K562 (cell line): ENCODE measurements at regions not wholly inside any gene's neighbourhood (a gene's known extent, or its start where the extent isn't known, plus 50 kb on each side); places are given as distances from the start of the nearest gene placed in this dataset.

ENCODE experiments used
- ATAC-seq: fragments of 200-7000 bp; cut with Tn5 transposase; 3 replicates; pipeline ENCODE4 v1.9.1; 2020; ENCODE audit warnings: moderate library complexity
- BruUV-seq: library from RNA; stranded (reverse); fragments of 400-500 nt; replicated peaks from 2 replicates; lab custom pipeline; 2021; lab: Mats Ljungman, UMichigan
- CTCF ChIA-PET: fragments of 300-600 bp; formaldehyde crosslinking; extraction: SDS; loops from one replicate; lab custom pipeline; 2021; ENCODE audit warnings: low intra/inter-chr PET ratio; lab: Yijun Ruan, JAX
- POLR2A ChIA-PET: fragments of 300-600, 350-650 bp; sonication (Branson Sonifier 250); formaldehyde crosslinking; extraction: SDS; loops from one replicate; lab custom pipeline; 2021; ENCODE audit warnings: antibody characterized with exemption, inconsistent platforms; lab: Yijun Ruan, JAX
- DNase-seq, 4 experiments: peaks; one replicate each; pipeline versions ENCODE4 v3.0.0 to v3.0.0-alpha.2; 2011 to 2018; ENCODE audit warnings: low spot score in 3 of 4, mixed read lengths in 3 of 4; ENCODE audit errors: extremely low read depth in 1 of 4
- FAIRE-seq: peaks from 2 replicates; lab custom pipeline; 2011; peaks lifted over from hg19 to GRCh38; lab: Jason Lieb, UNC
- H2AFZ ChIP-seq: 2 replicates; pipeline ENCODE4 v1.6.0; 2011; ENCODE audit warnings: low read depth, low read length, control low read depth, inconsistent platforms
- H3K27ac ChIP-seq: fragments of 200-600 bp; 3 replicates; pipeline ENCODE4 v1.8.0; 2011; ENCODE audit warnings: low read depth, mild to moderate bottlenecking, control low read depth, inconsistent platforms, low read length, moderate library complexity, mixed read lengths; ENCODE audit errors: extremely low read depth
- H3K27me3 ChIP-seq, 2 experiments: fragments of 300-600 bp in 1 of 2; 2 replicates in 1 of 2; 3 replicates in 1 of 2; pipeline versions ENCODE4 v1.6.0 to v1.8.0; 2011; ENCODE audit warnings: inconsistent platforms in 2 of 2, low read length in 2 of 2, mild to moderate bottlenecking in 1 of 2, mixed read lengths in 1 of 2, moderate library complexity in 1 of 2; ENCODE audit not compliant: control insufficient read depth in 2 of 2, insufficient read depth in 2 of 2
- H3K36me3 ChIP-seq: fragments of 300-600 bp; 3 replicates; pipeline ENCODE4 v1.8.0; 2011; ENCODE audit warnings: mild to moderate bottlenecking, low read length, inconsistent platforms; ENCODE audit not compliant: control insufficient read depth, insufficient read depth
- H3K4me1 ChIP-seq, 2 experiments: fragments of 200-600 bp in 1 of 2; replicated peaks in 1 of 2; 2 replicates in 1 of 2; 3 replicates in 1 of 2; pipeline versions ENCODE4 v1.5.1 to v1.8.0; 2011; ENCODE audit warnings: inconsistent platforms in 2 of 2, low read length in 2 of 2, mild to moderate bottlenecking in 1 of 2, mixed read lengths in 1 of 2, moderate library complexity in 1 of 2; ENCODE audit not compliant: control insufficient read depth in 2 of 2, insufficient read depth in 2 of 2
- H3K4me2 ChIP-seq: 2 replicates; pipeline ENCODE4 v1.6.1; 2011; ENCODE audit warnings: low read length, control low read depth, inconsistent platforms, mixed read lengths; ENCODE audit not compliant: insufficient read depth
- H3K4me3 ChIP-seq: fragments of 200-600 bp; sonication (generic), shearing (Covaris generic); 2 replicates; pipeline ENCODE4 v1.5.1; 2016; ENCODE audit warnings: control low read depth, inconsistent platforms
- H3K79me2 ChIP-seq: fragments of 200-600 bp; 3 replicates; pipeline ENCODE4 v1.8.0; 2011; ENCODE audit warnings: low read length, inconsistent platforms; ENCODE audit not compliant: control insufficient read depth, insufficient read depth
- H3K9ac ChIP-seq, 2 experiments: 2 replicates each; pipeline versions ENCODE4 v1.6.0 to v1.6.1; 2011; ENCODE audit warnings: low read depth in 2 of 2, low read length in 2 of 2, control low read depth in 1 of 2, inconsistent platforms in 1 of 2, mild to moderate bottlenecking in 1 of 2, mixed read lengths in 1 of 2; ENCODE audit not compliant: insufficient read depth in 1 of 2
- H3K9me1 ChIP-seq: one replicate; pipeline ENCODE4 v1.6.0; 2011; ENCODE audit warnings: inconsistent platforms, mild to moderate bottlenecking, low read length, moderate library complexity; ENCODE audit not compliant: control insufficient read depth, insufficient read depth
- H3K9me3 ChIP-seq: replicated peaks from 2 replicates; pipeline ENCODE4 v1.5.1; 2011; ENCODE audit warnings: low read depth, low read length, inconsistent platforms; ENCODE audit not compliant: control insufficient read depth, insufficient read depth
- H4K20me1 ChIP-seq: replicated peaks from 2 replicates; pipeline ENCODE4 v1.6.1; 2011; ENCODE audit warnings: low read length, inconsistent platforms, mixed read lengths; ENCODE audit not compliant: control insufficient read depth, insufficient read depth
- ARNT ChIP-seq, 2 experiments: fragments of 450-650 bp; IDR thresholded peaks; 2 replicates each; pipeline ENCODE4 v1.6.1; 2016; ENCODE audit warnings: mild to moderate bottlenecking in 1 of 2
- CREBBP ChIP-seq: IDR thresholded peaks from one replicate; pipeline ENCODE4 v1.6.1; 2012; ENCODE audit warnings: low read depth, mild to moderate bottlenecking, control low read depth, inconsistent platforms, low read length
- ELF4 ChIP-seq: fragments of 450-650 bp; formaldehyde crosslinking; IDR thresholded peaks from 2 replicates; pipeline ENCODE4 v1.4.0; 2022; ENCODE audit warnings: missing genetic modification characterization
- IRF2 ChIP-seq: sonication (generic); formaldehyde crosslinking; IDR thresholded peaks from 2 replicates; pipeline ENCODE4 v1.8.1; 2022; ENCODE audit warnings: mild to moderate bottlenecking, missing genetic modification reagents
- LARP7 ChIP-seq: fragments of 450-650 bp; IDR thresholded peaks from 2 replicates; pipeline ENCODE4 v1.6.1; 2016
- RFX7 ChIP-seq: fragments of 250-450 bp; sonication (Bioruptor Pico); IDR thresholded peaks from 2 replicates; pipeline ENCODE4 v1.5.1; 2021; ENCODE audit warnings: mild to moderate bottlenecking
- ZNF384 ChIP-seq: IDR thresholded peaks from 2 replicates; pipeline ENCODE4 v1.6.1; 2012; ENCODE audit warnings: low read depth, low read length, improper control_type of control experiment
- ZNF507 ChIP-seq: conservative IDR thresholded peaks from 2 replicates; pipeline ENCODE4 v1.6.1; 2017; ENCODE audit warnings: missing genetic modification characterization, missing compliant biosample characterization
- ZNF644 ChIP-seq: fragments of 200-800 bp; sonication (Bioruptor generic); IDR thresholded peaks from 2 replicates; pipeline ENCODE4 v1.6.1; 2016; ENCODE audit warnings: low read depth, missing genetic modification characterization, missing compliant biosample characterization
- WGBS: fragments of 100-300 bp; shearing (Covaris generic); methylation state at CpG from one replicate; pipeline ENCODE4 v1.1.6; 2016; ENCODE audit warnings: low coverage, mixed read lengths; ENCODE audit not compliant: insufficient coverage; ENCODE audit errors: missing lambda C conversion rate; 5-methylcytosine and 5-hydroxymethylcytosine counted together
- in situ Hi-C: fragments of 300-500 bp; cut with MboI; formaldehyde crosslinking; loops from 4 replicates; pipeline ENCODE4 v1.15.0; 2018; ENCODE audit warnings: inconsistent platforms, mixed read lengths
- intact Hi-C: fragments of 100-400 bp; cut with micrococcal nuclease; formaldehyde crosslinking; loops from 2 replicates; pipeline ENCODE4 v1.14.2; 2022
- TF ChIP-seq, protein P1 (sequence below), 2 experiments: fragments of 200-800 bp in 1 of 2; sonication (Bioruptor generic) in 1 of 2; sonication (generic) in 1 of 2; formaldehyde crosslinking in 1 of 2; IDR thresholded peaks in 1 of 2; conservative IDR thresholded peaks in 1 of 2; 2 replicates each; pipeline versions ENCODE4 v1.5.0 to v1.6.1; 2016 to 2020; ENCODE audit warnings: missing compliant biosample characterization in 1 of 2, missing genetic modification characterization in 1 of 2, missing genetic modification reagents in 1 of 2
- TF ChIP-seq, protein P2 (sequence below), 3 experiments: fragments of 200-800 bp in 1 of 3; fragments of 250-450 bp in 1 of 3; fragments of 450-650 bp in 1 of 3; sonication (Bioruptor Pico) in 1 of 3; sonication (Bioruptor generic) in 1 of 3; formaldehyde crosslinking in 1 of 3; IDR thresholded peaks; 2 replicates each; pipeline versions ENCODE4 v1.6.1 to v1.8.0; 2016 to 2022; ENCODE audit warnings: mild to moderate bottlenecking in 2 of 3, missing genetic modification characterization in 2 of 3, missing compliant biosample characterization in 1 of 3, moderate library complexity in 1 of 3
- TF ChIP-seq, protein P3 (sequence below): fragments of 450-650 bp; IDR thresholded peaks from 2 replicates; pipeline ENCODE4 v1.6.1; 2017; ENCODE audit warnings: antibody characterized with exemption
- TF ChIP-seq, protein P4 (sequence below): fragments of 450-650 bp; formaldehyde crosslinking; IDR thresholded peaks from 2 replicates; pipeline ENCODE4 v1.4.0; 2020; ENCODE audit warnings: mild to moderate bottlenecking, moderate library complexity

DNA sequence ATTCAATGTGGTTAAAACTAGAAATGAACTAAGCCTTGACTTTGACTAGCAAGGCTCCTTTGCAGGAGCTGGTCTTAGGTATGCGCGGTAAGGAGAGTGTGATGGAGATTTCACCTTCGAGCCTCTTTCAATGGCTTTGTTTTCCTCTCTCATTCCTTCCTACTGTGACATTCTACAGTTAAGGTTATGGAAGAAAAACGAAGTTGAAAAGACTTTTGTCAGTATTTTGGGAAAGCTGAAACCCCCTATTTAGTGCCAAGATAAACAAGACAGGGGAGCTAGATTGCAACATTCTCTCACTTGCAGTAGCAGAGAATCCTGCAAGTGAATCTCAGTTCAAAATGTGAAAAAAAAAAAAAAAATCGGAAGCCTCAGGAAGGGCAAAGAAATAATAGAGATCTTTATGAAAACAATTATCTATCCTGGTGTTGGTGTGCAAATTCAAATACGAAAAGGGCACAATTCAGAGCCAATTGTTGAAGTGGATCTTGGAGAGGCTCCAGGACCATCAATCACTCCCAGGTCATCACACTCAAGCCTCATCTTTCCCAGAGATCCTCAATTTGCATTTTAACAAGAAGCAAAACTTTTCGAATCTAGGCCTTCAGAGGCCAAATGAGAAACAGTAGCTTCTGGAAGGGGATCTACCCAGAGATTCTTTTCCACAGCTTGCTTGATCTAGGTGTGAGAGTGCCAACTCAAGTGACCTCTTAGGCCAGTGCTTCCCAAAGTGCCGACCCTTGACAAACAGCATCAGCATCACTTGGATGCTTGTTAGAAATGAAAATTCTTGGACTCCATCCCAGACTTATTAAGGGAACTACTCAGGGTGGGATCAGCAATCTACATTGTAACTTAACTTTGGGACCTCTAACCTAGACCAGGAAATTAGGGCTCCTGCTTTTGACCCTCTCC lies 163.8 kb downstream of the INHBA start:
- Histone ChIP-seq H3K27ac (no peak overlapping the region), H3K9me3 (no peaks in the 10 kb centered on the region), H3K9ac (no peak overlapping the region), H3K79me2 (no peaks in the 10 kb centered on the region), H3K4me1 (no peaks in the 10 kb centered on the region), H3K4me2 (no peak overlapping the region), H3K4me3 (no peak overlapping the region), H2AFZ (no peak overlapping the region), H3K36me3 (no peaks in the 10 kb centered on the region), H3K9me1 (no peaks in the 10 kb centered on the region), H4K20me1 (no peaks in the 10 kb centered on the region), H3K27me3 (no peaks in the 10 kb centered on the region)
- FAIRE-seq, result no peak
- ChIA-PET POLR2A (no interaction called here), CTCF (no interaction called here)
- intact Hi-C loops, result no loop called here
- BruUV-seq, result no TSS peak
- no peak for ATAC-seq
- WGBS, result 3% methylated on average over 8 of the region's 8 CpGs
- in situ Hi-C loops, result no loop called here
- no peak for DNase-seq
- TF ChIP-seq, protein P1, sequence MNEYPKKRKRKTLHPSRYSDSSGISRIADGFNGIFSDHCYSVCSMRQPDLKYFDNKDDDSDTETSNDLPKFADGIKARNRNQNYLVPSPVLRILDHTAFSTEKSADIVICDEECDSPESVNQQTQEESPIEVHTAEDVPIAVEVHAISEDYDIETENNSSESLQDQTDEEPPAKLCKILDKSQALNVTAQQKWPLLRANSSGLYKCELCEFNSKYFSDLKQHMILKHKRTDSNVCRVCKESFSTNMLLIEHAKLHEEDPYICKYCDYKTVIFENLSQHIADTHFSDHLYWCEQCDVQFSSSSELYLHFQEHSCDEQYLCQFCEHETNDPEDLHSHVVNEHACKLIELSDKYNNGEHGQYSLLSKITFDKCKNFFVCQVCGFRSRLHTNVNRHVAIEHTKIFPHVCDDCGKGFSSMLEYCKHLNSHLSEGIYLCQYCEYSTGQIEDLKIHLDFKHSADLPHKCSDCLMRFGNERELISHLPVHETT (CRISPR knock-in tag; conservative IDR thresholded peaks at IDR 0.05 in 1 of 2, IDR thresholded peaks at IDR 0.05 in 1 of 2), result no peak
- TF ChIP-seq ZNF507 (tag), result no peak
- no peak for TF ChIP-seq ELF4 (CRISPR knock-in tag)
- TF ChIP-seq, protein P2, sequence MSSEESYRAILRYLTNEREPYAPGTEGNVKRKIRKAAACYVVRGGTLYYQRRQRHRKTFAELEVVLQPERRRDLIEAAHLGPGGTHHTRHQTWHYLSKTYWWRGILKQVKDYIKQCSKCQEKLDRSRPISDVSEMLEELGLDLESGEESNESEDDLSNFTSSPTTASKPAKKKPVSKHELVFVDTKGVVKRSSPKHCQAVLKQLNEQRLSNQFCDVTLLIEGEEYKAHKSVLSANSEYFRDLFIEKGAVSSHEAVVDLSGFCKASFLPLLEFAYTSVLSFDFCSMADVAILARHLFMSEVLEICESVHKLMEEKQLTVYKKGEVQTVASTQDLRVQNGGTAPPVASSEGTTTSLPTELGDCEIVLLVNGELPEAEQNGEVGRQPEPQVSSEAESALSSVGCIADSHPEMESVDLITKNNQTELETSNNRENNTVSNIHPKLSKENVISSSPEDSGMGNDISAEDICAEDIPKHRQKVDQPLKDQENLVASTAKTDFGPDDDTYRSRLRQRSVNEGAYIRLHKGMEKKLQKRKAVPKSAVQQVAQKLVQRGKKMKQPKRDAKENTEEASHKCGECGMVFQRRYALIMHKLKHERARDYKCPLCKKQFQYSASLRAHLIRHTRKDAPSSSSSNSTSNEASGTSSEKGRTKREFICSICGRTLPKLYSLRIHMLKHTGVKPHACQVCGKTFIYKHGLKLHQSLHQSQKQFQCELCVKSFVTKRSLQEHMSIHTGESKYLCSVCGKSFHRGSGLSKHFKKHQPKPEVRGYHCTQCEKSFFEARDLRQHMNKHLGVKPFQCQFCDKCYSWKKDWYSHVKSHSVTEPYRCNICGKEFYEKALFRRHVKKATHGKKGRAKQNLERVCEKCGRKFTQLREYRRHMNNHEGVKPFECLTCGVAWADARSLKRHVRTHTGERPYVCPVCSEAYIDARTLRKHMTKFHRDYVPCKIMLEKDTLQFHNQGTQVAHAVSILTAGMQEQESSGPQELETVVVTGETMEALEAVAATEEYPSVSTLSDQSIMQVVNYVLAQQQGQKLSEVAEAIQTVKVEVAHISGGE (CRISPR knock-in tag; IDR thresholded peaks at IDR 0.05), result no peak
- TF ChIP-seq RFX7 (CRISPR knock-in tag), result no peak
- TF ChIP-seq IRF2, result no peak
- no peak for TF ChIP-seq LARP7
- TF ChIP-seq, protein P3, sequence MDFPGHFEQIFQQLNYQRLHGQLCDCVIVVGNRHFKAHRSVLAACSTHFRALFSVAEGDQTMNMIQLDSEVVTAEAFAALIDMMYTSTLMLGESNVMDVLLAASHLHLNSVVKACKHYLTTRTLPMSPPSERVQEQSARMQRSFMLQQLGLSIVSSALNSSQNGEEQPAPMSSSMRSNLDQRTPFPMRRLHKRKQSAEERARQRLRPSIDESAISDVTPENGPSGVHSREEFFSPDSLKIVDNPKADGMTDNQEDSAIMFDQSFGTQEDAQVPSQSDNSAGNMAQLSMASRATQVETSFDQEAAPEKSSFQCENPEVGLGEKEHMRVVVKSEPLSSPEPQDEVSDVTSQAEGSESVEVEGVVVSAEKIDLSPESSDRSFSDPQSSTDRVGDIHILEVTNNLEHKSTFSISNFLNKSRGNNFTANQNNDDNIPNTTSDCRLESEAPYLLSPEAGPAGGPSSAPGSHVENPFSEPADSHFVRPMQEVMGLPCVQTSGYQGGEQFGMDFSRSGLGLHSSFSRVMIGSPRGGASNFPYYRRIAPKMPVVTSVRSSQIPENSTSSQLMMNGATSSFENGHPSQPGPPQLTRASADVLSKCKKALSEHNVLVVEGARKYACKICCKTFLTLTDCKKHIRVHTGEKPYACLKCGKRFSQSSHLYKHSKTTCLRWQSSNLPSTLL, result no peak
- TF ChIP-seq, protein P4, sequence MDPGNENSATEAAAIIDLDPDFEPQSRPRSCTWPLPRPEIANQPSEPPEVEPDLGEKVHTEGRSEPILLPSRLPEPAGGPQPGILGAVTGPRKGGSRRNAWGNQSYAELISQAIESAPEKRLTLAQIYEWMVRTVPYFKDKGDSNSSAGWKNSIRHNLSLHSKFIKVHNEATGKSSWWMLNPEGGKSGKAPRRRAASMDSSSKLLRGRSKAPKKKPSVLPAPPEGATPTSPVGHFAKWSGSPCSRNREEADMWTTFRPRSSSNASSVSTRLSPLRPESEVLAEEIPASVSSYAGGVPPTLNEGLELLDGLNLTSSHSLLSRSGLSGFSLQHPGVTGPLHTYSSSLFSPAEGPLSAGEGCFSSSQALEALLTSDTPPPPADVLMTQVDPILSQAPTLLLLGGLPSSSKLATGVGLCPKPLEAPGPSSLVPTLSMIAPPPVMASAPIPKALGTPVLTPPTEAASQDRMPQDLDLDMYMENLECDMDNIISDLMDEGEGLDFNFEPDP, result no peak
- no peak for TF ChIP-seq CREBBP
- TF ChIP-seq ZNF384, result no peak
- TF ChIP-seq ZNF644 (tag), result no peak
- no peak for TF ChIP-seq ARNT (IDR thresholded peaks at IDR 0.05)
